HG03159 (cell line): ENCODE measurements at regions not wholly inside any gene's neighbourhood (a gene's known extent, or its start where the extent isn't known, plus 50 kb on each side); places are given as distances from the start of the nearest gene placed in this dataset.
"Not testable (repeated sequence)": the region's sequence is repeated elsewhere in the genome, so short reads cannot be mapped to it uniquely, and the experiment has no call there.

Experiments used
- ATAC-seq: cut with Tn5 transposase; IDR thresholded peaks from one replicate; pipeline ENCODE4 v1.9.1; 2021; ENCODE audit warnings: mild to moderate bottlenecking, moderate library complexity; ENCODE audit not compliant: unreplicated experiment

GRCh38 chr12:60644076-60644475 lies 1048.2 kb downstream of the SLC16A7 start:
- no peak for ATAC-seq

GRCh38 chr12:60666895-60667294 lies 1071.1 kb downstream of the SLC16A7 start:
- ATAC-seq, result no peak

- ATAC-seq, result no peak
These were observed 1077.1 kb downstream of the SLC16A7 start for GRCh38 chr12:60672949-60673348.

GRCh38 chr12:60684988-60685655 lies 1089.3 kb downstream of the SLC16A7 start:
- no peak for ATAC-seq

GRCh38 chr12:60689137-60689536 lies 1093.3 kb downstream of the SLC16A7 start:
- ATAC-seq, result no peak

GRCh38 chr12:60693019-60693626 lies 1097.3 kb downstream of the SLC16A7 start:
- no peak for ATAC-seq

- ATAC-seq, result no peak
These were observed 1108.5 kb downstream of the SLC16A7 start for GRCh38 chr12:60704171-60704914.

GRCh38 chr12:60710246-60710645 lies 1114.4 kb downstream of the SLC16A7 start:
- ATAC-seq, result no peak

- ATAC-seq, result no peak
These were observed 1118.5 kb downstream of the SLC16A7 start for GRCh38 chr12:60714141-60714900.

- ATAC-seq, result no peak
These were observed 1128.6 kb downstream of the SLC16A7 start for GRCh38 chr12:60724475-60724874.

GRCh38 chr12:60724984-60725383 lies 1129.2 kb downstream of the SLC16A7 start:
- ATAC-seq, result no peak

GRCh38 chr12:60752589-60752988 lies 1156.8 kb downstream of the SLC16A7 start:
- peak; percentile 75 for ATAC-seq

GRCh38 chr12:60758224-60758623 lies 1162.4 kb downstream of the SLC16A7 start:
- no peak for ATAC-seq

GRCh38 chr12:60760965-60761364 lies 1165.1 kb downstream of the SLC16A7 start:
- ATAC-seq, result no peak

- ATAC-seq, result not testable (repeated sequence)
These were observed 1205.3 kb downstream of the SLC16A7 start for GRCh38 chr12:60801166-60801565.

GRCh38 chr12:60803147-60803546 lies 1207.3 kb downstream of the SLC16A7 start:
- no peak for ATAC-seq

GRCh38 chr12:60805364-60805763 lies 1209.5 kb downstream of the SLC16A7 start:
- no peak for ATAC-seq

GRCh38 chr12:60819794-60820193 lies 1224.0 kb downstream of the SLC16A7 start:
- no peak for ATAC-seq

- ATAC-seq, result no peak
These were observed 1226.8 kb downstream of the SLC16A7 start for GRCh38 chr12:60822580-60822979.

- ATAC-seq, result no peak
These were observed 1234.6 kb downstream of the SLC16A7 start for GRCh38 chr12:60830381-60830780.

GRCh38 chr12:60832290-60832689 lies 1236.5 kb downstream of the SLC16A7 start:
- ATAC-seq, result no peak
